Fibroblast of mammary gland (primary cell): ENCODE measurements at regions not wholly inside any gene's neighbourhood (a gene's known extent, or its start where the extent isn't known, plus 50 kb on each side); places are given as distances from the start of the nearest gene placed in this dataset.

Experiments
- DNase-seq: peaks from one replicate; pipeline ENCODE4 v3.0.0-alpha.2; 2010; ENCODE audit warnings: low read depth
- H3K4me3 ChIP-seq: 2 replicates; pipeline ENCODE4 v1.5.1; 2011; ENCODE audit warnings: low read depth, mild to moderate bottlenecking, low read length, moderate library complexity; ENCODE audit not compliant: control insufficient read depth
- TF ChIP-seq, protein P1 (sequence below): conservative IDR thresholded peaks from 2 replicates; pipeline ENCODE4 v1.5.1; 2011; ENCODE audit warnings: low read depth, low read length, inconsistent platforms; ENCODE audit not compliant: control insufficient read depth, insufficient read depth

DNA sequence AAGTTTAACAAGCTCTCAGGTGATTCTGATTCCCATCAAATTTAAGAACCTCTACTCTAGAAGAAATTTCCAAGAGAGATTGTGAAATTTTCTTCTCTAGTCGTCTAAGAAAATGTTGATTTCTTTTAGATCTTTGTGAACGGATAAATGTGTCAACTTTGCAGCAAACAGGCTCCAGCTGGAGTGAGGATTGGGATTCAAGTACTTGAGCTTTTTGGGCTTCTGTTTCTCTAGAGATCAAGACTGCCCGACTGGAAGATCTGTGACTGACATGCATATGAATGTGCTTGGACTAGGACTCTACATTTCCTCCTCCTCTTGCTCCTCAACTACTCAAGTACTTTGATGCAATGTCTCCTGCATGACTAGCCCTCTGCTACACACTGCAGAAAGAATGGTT is 388.3 kb downstream of the TMEM38B start:
- H3K4me3 ChIP-seq = no peak overlapping the region
- no peak for DNase-seq
- TF ChIP-seq, protein P1, sequence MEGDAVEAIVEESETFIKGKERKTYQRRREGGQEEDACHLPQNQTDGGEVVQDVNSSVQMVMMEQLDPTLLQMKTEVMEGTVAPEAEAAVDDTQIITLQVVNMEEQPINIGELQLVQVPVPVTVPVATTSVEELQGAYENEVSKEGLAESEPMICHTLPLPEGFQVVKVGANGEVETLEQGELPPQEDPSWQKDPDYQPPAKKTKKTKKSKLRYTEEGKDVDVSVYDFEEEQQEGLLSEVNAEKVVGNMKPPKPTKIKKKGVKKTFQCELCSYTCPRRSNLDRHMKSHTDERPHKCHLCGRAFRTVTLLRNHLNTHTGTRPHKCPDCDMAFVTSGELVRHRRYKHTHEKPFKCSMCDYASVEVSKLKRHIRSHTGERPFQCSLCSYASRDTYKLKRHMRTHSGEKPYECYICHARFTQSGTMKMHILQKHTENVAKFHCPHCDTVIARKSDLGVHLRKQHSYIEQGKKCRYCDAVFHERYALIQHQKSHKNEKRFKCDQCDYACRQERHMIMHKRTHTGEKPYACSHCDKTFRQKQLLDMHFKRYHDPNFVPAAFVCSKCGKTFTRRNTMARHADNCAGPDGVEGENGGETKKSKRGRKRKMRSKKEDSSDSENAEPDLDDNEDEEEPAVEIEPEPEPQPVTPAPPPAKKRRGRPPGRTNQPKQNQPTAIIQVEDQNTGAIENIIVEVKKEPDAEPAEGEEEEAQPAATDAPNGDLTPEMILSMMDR = no peak

DNA sequence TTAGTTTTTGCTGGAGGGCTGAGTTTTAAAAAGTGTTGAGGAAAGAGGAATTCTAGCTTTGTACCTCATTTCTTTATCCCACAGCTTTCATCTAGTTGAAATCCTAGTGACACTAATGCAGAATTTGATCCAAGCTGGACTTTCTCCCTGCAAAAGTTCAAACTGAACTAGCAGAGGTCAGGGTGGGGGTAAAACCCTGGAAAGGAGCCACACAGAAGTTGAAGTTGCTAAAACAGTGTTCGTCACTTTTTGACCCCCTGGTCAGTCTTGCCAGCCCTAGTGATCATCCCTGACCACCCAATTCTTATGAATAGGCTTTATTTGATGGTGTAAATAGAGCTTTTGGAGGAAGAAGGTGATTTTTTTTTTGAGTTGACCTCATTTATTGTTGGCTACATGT is 390.4 kb downstream of the TMEM38B start:
- TF ChIP-seq, protein P1 = no peak
- DNase-seq = no peak
- no peak overlapping the region for H3K4me3 ChIP-seq

DNA sequence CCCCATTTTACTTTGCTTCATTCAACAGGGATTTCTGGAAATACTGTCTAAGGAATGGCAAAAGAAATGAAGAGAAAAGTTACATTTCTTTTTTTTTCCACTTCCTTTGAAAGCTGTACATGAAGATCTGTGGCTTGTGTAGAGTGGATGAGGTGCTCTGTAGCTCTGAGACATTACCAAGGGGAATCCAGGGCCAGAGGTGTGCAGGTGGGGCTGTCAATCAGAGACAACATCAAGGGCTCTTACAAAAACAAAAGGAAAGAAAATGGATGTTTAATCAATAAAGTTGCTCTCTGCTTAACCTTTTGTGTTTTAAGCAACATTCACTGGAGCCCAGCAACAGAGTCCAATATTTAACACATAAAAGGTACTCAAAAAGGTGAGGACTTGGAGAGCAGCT is 391.1 kb downstream of the TMEM38B start:
- TF ChIP-seq, protein P1 = no peak
- no peak for DNase-seq
- H3K4me3 ChIP-seq = no peak overlapping the region

DNA sequence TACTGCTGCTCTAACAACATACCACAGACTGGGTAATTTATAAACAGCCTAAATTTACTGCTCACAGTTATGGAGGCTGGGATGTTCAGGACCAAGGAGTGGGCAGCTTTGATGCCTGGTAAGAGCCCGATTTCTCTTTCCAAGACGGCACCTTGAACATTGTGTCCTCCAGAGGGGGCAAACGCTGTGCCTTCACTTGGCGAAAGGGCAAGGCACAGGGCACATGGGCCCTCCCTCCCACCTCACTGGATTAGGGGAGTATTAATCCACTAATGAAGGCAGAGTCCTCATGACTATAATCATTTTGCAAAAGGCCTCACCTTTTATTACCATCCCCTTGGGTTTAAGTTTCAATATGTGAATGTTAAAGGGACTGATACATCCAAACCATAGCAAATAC is 397.7 kb downstream of the TMEM38B start:
- TF ChIP-seq, protein P1 = no peak
- DNase-seq = no peak
- H3K4me3 ChIP-seq = no peak overlapping the region

DNA sequence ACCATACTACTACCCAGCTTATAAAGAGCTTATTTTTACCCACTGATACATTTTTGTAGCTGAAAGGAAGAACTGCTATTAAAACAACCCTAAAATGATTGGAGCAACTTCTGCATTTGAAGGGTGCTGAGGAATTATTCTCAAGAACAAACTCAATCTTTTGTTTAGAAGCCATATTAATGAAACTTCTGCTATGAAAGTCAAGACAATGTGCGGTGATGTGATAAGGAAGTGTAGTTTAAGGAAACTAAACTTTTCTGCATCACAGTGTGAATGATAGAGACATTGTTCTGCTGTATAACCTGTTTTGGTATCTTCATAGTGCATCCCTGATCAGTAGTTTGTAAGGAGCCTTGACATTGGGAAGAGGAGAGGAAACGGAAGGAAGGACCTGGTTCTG is 408.5 kb downstream of the TMEM38B start:
- no peak overlapping the region for H3K4me3 ChIP-seq
- DNase-seq = no peak
- TF ChIP-seq, protein P1 = no peak

DNA sequence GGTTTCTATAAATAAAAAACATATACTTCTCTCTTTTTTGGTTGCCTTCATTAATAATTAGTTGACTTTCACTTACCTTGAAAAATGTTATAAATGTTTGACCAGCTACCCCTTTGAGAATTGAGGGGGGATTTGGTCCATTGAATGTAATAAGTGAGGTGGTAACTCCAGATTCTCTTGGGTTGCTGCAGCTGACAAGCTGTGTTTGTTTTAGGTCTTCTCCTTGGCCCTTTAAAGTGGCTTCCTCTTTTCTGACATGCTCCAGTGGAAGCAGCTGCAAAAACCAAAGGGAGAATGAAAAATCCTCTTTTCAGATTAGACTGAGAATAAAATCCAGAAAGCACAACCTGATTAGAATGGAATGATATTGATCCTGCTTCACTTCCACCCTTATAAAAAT is 410.5 kb downstream of the TMEM38B start:
- DNase-seq = no peak
- no peak overlapping the region for H3K4me3 ChIP-seq
- TF ChIP-seq, protein P1 = no peak

DNA sequence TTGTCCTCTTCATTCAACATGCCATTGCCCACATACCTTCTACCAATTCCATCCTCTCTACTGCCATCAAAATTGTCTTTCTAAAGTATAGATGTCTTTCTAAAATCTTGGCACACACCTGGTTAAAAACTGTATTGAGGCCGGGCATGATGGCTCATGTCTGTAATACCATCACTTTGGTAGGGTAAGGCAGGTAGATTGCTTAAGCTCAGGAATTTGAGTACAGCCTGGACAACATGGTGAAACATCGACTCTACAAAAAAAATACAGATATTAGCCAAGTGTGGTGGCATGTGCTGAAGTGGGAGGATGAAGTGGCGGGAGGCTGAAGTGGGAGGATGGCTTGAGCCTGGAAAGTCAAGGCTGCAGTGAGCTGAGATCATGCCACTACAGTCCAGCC is 412.1 kb downstream of the TMEM38B start:
- no peak for DNase-seq
- no peak overlapping the region for H3K4me3 ChIP-seq
- TF ChIP-seq, protein P1 = no peak
